ENCODE measurements at regions not wholly inside any gene's neighbourhood (a gene's known extent, or its start where the extent isn't known, plus 50 kb on each side); places are given as distances from the start of the nearest gene placed in this dataset.
"Not testable (repeated sequence)": the region's sequence is repeated elsewhere in the genome, so short reads cannot be mapped to it uniquely, and the experiment has no call there.

GRCh38 chr5:72692651-72693442 is 123.6 kb upstream of the TNPO1 start:
- DNase-seq = no peak

- no peak for DNase-seq
These were observed 124.2 kb upstream of the TNPO1 start for GRCh38 chr5:72692231-72692637.

- no peak for DNase-seq
These were observed 124.7 kb upstream of the TNPO1 start for GRCh38 chr5:72691751-72692150.

GRCh38 chr5:72688916-72689315 is 127.5 kb upstream of the TNPO1 start:
- DNase-seq = no peak

GRCh38 chr5:72687288-72687687 is 129.2 kb upstream of the TNPO1 start:
- DNase-seq = no peak

GRCh38 chr5:72682561-72682960 is 133.9 kb upstream of the TNPO1 start:
- DNase-seq = no peak

GRCh38 chr5:72681781-72682180 is 134.7 kb upstream of the TNPO1 start:
- DNase-seq = no peak

- DNase-seq = no peak
These were observed 139.0 kb upstream of the TNPO1 start for GRCh38 chr5:72677447-72677846.

GRCh38 chr5:72676831-72677230 is 139.6 kb upstream of the TNPO1 start:
- DNase-seq = not testable (repeated sequence)

GRCh38 chr5:72673623-72674022 is 142.8 kb upstream of the TNPO1 start:
- no peak for DNase-seq

- DNase-seq = no peak
These were observed 143.3 kb upstream of the TNPO1 start for GRCh38 chr5:72673180-72673579.

GRCh38 chr5:72667708-72668107 is 148.8 kb upstream of the TNPO1 start:
- no peak for DNase-seq

- DNase-seq = no peak
These were observed 153.5 kb upstream of the TNPO1 start for GRCh38 chr5:72662936-72663335.

GRCh38 chr5:72662305-72662704 is 154.2 kb upstream of the TNPO1 start:
- no peak for DNase-seq

GRCh38 chr5:72661405-72661804 is 154.2 kb upstream of the ZNF366 start:
- DNase-seq = no peak

- DNase-seq = no peak
These were observed 152.5 kb upstream of the ZNF366 start for GRCh38 chr5:72659726-72660125.

GRCh38 chr5:72658761-72659540 is 151.7 kb upstream of the ZNF366 start:
- no peak for DNase-seq

GRCh38 chr5:72658161-72658560 is 151.0 kb upstream of the ZNF366 start:
- DNase-seq = no peak

- DNase-seq = no peak
These were observed 149.7 kb upstream of the ZNF366 start for GRCh38 chr5:72656756-72657513.

GRCh38 chr5:72656331-72656730 is 149.1 kb upstream of the ZNF366 start:
- no peak for DNase-seq

GRCh38 chr5:72654231-72654630 is 147.0 kb upstream of the ZNF366 start:
- no peak for DNase-seq

GRCh38 chr5:72653586-72653985 is 146.4 kb upstream of the ZNF366 start:
- no peak for DNase-seq

GRCh38 chr5:72651779-72652178 is 144.6 kb upstream of the ZNF366 start:
- DNase-seq = no peak

GRCh38 chr5:72651109-72651508 is 143.9 kb upstream of the ZNF366 start:
- DNase-seq = no peak
